RKO (cell line): ENCODE measurements at regions not wholly inside any gene's neighbourhood (a gene's known extent, or its start where the extent isn't known, plus 50 kb on each side); places are given as distances from the start of the nearest gene placed in this dataset.

Experiments
- DNase-seq: peaks from one replicate; pipeline ENCODE4 v3.0.0-alpha.2; 2016; ENCODE audit warnings: low spot score

GRCh38 chr10:129233351-129234148, 233.5 kb upstream of the MGMT start:
- no peak for DNase-seq

GRCh38 chr10:129236274-129236691, 230.8 kb upstream of the MGMT start:
- no peak for DNase-seq

- no peak for DNase-seq
Measured at GRCh38 chr10:129241461-129241860, 225.6 kb upstream of the MGMT start.

- no peak for DNase-seq
Measured at GRCh38 chr10:129244298-129244697, 222.7 kb upstream of the MGMT start.

GRCh38 chr10:129244757-129245156, 222.3 kb upstream of the MGMT start:
- no peak for DNase-seq

GRCh38 chr10:129253161-129253864, 213.7 kb upstream of the MGMT start:
- no peak for DNase-seq

- DNase-seq = no peak
Measured at GRCh38 chr10:129253865-129254179, 213.2 kb upstream of the MGMT start.

- DNase-seq = no peak
Measured at GRCh38 chr10:129258283-129258923, 208.6 kb upstream of the MGMT start.

- DNase-seq = no peak
Measured at GRCh38 chr10:129259128-129259815, 207.8 kb upstream of the MGMT start.

GRCh38 chr10:129272176-129272575, 194.9 kb upstream of the MGMT start:
- DNase-seq = no peak

GRCh38 chr10:129272866-129273650, 194.0 kb upstream of the MGMT start:
- no peak for DNase-seq

GRCh38 chr10:129273860-129274259, 193.2 kb upstream of the MGMT start:
- DNase-seq = no peak

- no peak for DNase-seq
Measured at GRCh38 chr10:129274748-129275474, 192.1 kb upstream of the MGMT start.

GRCh38 chr10:129275886-129276285, 191.2 kb upstream of the MGMT start:
- no peak for DNase-seq

- no peak for DNase-seq
Measured at GRCh38 chr10:129277084-129277483, 190.0 kb upstream of the MGMT start.

- no peak for DNase-seq
Measured at GRCh38 chr10:129277841-129278240, 189.2 kb upstream of the MGMT start.

- DNase-seq = no peak
Measured at GRCh38 chr10:129278686-129279085, 188.4 kb upstream of the MGMT start.

- DNase-seq = no peak
Measured at GRCh38 chr10:129279446-129280154, 187.4 kb upstream of the MGMT start.

- no peak for DNase-seq
Measured at GRCh38 chr10:129280155-129280502, 186.9 kb upstream of the MGMT start.

GRCh38 chr10:129280908-129281586, 186.0 kb upstream of the MGMT start:
- no peak for DNase-seq
